HG02642 (cell line): ENCODE measurements at regions not wholly inside any gene's neighbourhood (a gene's known extent, or its start where the extent isn't known, plus 50 kb on each side); places are given as distances from the start of the nearest gene placed in this dataset.

ENCODE experiments used
- ATAC-seq: cut with Tn5 transposase; IDR thresholded peaks from one replicate; pipeline ENCODE4 v1.9.1; 2021; ENCODE audit warnings: mild to moderate bottlenecking; ENCODE audit not compliant: unreplicated experiment, poor library complexity

DNA sequence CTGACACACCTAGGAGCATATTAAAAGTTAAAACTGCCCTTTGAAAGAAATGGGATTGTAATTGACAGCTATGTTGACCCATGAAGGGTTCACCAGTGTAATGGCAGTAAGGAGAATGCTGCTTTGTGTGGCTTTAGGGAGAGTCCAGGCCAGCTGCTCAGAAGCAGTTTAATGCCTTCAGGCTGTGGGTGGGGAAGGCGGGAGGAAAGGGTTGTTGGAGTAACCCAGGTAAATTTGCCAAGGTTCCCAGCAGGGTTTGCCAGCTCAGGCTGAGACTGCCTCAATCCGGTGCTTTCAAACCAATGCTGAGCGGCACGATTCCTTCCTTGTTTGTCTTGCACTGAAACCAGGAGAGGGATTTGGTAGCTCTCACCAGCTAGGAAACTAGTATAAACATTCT is 637.2 kb downstream of the INHBA start:
- ATAC-seq = no peak

DNA sequence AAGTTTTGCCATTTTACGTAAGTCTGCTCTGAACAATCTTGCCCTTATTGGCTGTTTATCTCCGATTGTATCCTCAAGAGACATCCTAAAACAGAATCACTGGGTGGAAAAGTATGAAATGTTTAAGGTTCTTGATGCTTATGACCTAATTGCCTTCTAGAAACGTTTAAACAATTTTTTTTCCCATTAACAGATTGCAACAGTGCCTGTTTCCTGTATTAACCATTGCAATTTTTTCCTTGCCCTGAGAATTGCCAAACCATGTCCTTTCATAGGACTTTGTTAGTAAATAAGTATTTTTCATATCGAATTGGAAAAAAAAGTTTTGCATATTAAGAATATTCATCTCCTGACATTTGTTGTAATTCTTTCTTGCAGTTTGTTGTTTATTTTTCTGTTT is 639.8 kb downstream of the INHBA start:
- ATAC-seq = no peak

DNA sequence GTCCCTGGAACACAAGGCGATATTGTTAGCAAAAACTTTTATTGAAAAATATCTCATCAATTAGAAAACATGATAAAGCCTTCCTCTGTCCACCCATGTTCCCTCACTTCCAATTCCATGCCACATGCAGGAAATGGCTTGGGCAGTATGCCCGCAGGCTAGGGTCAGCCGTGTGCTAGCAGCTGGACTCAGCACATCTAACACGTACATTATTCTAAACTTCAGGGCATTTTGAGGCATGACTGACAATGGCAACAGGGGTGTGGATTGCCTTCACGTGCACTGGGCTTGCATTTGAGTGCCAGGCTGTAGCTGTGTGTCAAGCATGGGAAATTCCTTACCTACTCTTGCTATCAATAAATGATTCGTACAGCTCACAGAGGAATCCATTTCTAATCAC is 642.1 kb downstream of the INHBA start:
- ATAC-seq = no peak

DNA sequence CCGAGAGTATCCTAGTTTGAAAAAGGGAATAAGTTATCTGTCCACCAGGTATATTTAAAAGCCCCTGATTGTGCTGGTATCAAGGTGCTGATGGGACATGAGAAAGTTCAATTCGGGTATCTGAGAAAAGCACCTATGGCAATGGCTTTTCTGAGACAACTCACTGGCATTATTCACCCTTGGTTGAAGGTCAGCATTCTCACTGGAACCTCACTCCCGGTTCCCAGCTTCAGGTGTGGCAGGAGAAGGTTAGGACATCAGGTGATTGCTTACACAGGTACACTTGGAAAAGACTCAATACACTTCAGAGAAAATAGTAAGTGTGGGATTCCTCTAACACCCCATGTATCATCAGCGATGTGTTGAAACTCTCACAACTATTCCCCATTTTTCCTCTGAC is 643.1 kb downstream of the INHBA start:
- ATAC-seq = no peak

DNA sequence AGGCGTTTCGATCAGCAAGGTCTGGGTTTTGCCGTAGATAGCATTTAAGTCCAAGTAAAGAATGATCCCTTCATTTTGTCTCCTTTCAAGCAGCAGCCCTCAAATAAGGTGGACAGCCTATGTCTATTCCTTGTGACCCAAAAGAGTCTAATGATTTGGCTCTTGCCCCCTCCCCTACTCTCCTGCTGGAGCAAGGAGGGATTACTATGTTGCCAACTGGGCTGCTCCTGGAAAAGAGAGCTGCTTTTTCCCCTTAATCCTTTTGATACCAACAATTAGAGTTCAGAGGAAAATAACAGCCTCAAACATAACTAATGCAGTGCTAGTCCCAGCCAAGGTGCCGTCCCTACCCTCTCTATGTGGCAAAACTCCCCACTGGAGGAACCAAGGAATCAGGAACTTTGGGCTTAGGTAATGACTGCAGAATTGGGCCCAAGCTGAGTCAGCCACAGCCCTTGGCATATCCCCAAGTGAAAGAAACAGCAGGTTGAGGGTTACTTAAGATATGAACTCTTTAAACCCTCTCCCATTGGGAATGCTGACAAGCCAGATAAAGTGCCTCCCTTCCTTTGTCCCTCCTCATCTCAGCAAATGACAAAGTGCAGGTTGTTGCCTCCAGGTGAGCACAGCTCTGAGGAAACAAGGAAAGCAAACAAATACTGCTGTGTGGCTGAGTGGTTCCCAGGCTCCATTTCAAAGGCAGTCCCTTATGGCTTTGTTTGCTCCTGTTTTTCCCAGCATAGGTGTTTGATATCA is 643.7 kb downstream of the INHBA start:
- no peak for ATAC-seq

DNA sequence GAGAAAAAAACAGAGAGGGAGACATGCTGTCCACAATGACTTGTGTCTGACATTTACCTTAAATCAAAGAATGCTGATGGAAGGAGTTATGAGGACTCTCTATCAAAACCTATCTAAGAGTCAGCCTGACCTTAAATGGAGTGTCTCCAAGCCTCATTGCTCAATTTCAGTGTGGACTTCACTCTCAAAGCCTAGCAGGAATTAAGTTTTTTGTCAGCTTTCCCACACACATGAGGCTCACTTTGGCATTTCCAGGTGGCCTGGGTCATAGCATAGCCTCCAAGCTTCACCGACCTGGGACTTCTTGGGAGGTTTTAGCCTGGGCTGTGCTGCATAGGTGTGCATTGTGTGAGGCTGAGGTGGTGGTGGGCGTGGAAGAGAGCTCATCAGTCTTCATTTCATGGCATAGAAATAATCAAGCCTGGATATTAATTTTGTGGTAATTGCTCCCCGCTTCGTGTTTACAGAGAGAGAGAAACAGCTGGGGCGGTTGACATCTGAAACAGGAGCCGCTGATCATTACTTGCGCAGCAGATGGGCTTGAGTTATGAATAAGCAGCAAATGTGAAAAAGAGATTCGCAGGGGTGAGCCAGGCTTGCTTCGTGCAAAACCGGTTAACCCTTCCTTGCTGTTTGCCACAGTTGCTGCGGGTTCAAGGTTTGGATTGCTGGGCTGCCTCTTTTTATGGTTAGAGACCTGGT is 647.8 kb downstream of the INHBA start:
- ATAC-seq = no peak

DNA sequence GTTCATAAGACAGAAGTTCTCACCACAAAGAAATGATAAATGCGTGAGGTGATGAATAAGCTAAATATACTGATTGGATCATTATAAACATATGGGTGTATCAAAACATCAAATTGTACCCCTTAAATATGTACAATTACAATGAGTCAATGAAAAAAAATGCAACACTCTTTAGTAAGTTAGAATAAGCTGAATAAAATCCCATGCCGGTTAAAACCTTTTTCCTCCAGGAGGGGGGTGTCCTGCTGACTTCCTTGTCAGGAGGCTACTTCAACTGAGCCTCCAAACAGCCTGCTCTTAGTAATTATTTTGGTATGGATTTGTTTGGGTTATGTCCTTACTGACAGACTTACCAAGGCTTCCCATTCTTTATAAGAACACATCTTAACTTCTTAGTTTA is 649.1 kb downstream of the INHBA start:
- no peak for ATAC-seq

DNA sequence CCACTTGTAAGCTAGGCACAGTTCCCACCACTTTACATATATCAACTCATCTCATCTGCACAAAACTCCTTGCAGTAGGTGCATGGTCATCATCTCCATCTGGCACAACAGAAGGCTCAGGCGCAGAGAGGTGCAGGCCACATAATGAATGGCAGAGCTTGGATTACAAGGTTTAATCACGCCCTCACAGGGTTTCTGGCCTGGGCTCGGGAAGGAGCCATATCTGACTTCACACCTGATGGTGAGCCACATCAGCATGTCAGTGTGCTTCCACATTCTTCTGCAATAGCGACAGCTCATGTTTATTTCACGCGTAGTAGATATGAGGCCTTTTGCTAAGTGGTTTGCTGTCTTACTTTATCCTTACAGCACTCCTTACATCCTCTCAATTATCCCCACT is 650.2 kb downstream of the INHBA start:
- ATAC-seq = no peak

DNA sequence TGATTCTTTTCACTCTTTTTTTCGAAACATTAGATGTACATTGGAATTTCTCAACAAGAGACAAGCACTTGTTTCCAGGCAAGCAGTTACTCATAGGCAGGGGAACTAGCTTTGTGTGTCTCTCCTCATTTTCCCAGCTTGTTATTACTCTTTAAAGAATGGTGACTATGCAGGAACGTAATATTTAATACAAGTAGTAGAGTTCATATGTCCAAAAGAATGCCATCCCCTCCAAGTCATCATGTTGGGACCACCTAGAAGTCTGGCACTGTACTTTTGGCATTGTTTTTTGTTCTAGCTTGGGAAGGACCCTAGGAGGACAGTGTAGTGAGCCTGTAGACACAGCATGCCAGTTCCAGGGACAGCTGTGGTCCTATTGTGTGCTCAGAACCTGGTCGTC is 650.7 kb downstream of the INHBA start:
- no peak for ATAC-seq

DNA sequence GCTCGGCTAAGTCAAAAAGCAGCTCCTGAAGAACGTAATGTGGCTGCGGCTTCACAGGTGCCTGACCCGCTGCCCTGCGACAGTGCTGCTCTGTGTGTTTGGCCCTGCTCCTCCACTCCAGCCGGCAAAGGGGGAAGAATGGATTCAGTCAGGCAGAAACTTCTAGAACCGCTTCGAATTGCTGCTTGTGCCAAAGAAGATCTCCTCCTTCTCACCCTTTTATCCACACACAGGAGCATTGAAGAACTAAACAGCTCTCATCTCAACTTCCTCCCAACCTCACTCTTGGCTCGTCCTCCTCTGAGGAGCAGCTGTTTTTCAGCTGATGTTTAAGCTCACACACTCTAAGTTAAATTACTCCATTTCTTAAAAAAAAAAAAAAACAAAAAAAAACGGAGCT is 651.4 kb downstream of the INHBA start:
- ATAC-seq = no peak

DNA sequence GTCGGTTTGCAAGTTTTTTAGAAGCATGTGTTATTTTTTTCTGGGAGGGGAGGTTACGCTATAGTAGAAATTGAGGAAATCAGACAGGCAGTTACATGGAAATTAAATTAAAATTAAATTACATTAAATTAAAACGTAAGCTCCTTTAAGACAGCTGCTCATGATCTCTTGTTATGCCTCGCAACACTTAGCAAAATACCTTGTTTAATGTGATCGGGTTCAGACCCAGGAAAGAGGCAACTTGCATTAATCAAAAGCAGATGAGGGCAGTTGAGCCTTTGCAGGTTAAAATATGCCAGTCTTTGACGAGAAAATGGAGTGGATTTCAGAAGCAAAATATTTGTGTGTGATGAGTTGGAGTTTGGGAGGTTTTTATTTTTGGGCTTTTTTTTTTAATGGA is 651.8 kb downstream of the INHBA start:
- ATAC-seq = no peak

DNA sequence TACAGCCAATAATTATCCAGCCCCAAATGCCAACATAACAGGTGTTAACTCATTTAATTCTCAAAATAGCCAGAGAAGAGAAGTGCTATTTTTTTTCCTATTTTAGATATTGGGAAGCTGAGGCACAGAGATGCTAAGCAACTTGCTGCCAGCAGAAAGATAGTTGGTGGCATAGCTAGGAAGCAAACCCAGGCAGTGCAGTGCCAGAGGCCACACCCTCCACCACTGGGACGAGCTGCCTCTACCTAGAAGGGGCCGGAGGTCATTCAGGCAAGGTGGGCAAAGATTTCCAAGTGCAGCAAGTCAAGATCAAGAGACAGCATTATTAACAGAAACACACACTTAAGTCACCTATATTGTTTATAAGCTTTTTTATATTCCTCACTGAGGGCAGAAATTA is 654.1 kb downstream of the INHBA start:
- no peak for ATAC-seq

DNA sequence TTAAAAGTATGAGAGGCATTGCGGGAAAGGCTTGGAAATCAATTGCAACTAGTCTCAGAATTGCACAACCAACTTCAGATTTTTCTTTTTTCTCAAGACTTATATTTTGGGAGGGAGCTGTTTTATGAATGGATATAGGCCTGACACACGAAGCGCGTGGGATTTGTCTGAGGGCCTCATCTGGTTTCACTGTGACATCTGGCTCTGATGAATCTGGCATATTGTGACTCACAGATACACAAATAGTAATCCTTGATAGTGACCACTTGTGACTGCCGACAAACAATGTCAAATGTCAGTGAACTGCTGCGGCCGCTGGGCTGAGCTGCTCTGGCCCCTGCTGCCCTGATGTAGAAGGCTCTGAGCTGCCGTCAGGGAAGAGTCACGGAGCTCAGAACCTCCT is 655.1 kb downstream of the INHBA start:
- no peak for ATAC-seq

DNA sequence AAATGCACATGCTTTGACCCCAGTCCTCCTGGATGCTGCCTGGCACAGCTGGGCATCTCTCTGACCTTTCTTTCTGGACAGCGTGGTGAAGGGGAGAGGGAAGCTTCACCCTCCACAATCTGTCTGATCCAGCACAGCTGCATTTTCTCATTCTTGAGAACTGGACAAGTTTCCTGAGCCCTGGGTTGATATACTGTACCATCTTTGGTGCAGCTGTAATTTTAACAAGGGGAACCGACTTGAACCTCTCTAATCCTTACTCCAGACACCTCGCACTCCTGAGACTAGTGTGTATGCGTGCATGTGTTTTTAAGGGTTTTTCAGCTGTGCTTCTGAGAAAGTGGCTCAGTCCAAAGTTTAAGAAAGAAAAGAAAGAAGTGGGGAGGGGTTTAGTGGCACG is 655.7 kb downstream of the INHBA start:
- ATAC-seq = no peak

DNA sequence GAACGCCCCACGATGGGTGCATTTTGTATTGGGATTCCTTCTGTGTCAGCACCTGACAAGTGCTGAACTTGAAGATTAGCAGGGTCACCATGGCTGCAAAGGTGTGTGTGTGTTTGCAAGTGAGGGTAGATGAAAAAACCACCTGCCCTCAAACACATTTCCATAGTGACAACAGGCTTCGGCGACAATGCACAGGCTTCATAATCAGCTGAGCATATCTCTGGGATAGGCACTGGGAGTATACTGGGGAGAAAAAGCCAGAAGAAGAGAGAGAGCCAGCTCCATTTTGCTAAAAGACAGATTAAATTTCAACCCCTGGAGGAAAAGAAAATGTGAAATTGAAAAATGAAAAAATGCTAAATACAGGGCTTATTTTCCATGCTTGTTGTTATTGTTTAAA is 656.1 kb downstream of the INHBA start:
- no peak for ATAC-seq

DNA sequence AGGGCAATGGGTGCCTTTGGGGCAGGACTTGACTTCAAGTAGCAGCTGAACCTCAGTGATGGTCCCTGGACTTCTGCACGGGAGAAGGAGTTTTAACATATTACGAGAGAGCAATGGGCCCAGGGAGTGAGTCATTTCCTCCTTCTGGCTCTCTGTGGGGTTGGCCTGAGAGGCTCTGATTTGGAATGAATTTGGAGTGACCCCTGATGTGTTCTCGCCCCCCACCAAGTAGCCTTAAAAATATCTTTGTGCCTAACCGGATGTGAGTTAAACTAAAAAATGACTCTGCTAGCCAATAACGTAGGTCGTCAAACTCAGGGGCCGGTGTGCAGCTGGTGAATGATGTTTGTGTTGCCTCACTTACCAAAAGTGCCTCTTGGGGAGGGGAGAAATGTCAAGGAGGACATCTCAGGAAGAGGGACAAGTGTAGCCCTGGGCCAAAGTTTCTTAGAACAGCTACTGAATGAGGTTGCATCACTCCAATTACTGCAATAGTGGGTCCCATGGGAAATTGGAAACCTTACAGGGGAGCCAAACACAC is 656.6 kb downstream of the INHBA start:
- no peak for ATAC-seq

DNA sequence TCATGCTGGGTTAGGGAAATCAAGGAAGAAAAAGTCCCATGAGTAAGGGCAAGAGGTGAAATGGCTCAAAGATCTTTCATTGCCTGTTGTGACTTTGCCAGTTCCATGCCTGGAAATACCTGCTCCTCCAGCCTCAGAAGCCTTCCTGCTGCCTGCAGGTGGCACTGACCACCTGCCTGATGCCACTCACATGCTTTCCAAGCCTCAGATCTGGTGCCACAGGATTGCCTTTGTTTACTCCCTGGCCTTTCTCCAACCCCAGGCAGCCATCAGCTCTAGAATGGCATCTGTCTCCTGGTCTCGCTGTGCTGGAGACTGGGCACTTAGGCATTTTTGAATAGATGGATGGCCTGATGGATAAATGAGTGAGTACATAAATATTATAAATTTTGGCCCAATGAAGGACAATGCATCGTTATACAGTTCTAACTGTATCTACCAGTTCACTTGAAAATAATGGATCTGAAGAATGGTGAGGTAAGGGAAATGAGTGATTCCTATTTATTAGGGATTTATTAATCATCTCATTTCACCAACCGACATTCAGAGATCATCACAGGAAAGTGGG is 657.2 kb downstream of the INHBA start:
- no peak for ATAC-seq

DNA sequence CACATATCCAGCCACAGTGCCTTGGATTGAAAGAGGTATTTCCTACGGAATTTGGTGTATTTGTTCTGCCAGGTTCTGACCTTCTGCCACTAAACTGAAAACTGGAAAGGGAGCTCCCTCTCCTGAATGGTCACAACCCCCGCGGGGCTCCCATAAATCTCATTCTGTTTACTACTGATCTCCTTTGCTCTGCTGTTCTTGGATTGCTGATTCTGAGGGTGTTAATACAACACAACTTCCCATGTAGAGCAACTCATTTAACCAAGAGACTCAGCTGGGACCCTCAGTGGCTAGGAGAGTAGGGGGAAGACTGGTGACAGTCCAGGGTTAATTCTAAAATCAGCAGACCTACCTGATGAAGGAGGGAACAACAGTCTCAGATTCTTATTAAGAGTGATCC is 662.9 kb downstream of the INHBA start:
- no peak for ATAC-seq

DNA sequence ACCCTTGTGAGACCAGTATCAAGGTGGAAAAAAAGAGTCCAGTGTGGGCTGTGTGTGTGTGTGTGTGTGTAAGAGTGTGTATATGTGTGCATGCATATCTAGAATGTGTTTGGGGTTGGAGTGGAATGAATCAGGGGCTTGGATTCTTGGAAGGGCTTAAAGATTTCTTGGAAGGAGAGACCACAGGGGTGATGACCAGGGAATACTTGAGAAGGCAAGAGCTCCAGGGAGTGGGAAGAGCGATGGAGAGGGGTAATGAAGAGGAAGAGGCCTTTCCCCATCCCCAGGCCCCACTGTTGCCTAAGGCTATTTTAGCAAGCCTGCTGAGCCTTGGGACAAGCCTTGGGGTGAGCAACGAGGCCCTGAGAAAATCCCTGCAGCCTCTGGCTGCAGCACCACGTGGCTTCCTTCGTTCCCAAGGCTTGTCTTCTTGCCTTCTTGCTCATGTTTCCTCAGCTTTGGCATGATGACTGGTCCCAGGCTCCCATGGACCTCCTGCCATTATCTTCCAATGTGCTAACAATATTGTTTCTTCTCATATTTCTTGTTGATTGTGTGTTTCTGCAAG is 663.4 kb downstream of the INHBA start:
- ATAC-seq = no peak

DNA sequence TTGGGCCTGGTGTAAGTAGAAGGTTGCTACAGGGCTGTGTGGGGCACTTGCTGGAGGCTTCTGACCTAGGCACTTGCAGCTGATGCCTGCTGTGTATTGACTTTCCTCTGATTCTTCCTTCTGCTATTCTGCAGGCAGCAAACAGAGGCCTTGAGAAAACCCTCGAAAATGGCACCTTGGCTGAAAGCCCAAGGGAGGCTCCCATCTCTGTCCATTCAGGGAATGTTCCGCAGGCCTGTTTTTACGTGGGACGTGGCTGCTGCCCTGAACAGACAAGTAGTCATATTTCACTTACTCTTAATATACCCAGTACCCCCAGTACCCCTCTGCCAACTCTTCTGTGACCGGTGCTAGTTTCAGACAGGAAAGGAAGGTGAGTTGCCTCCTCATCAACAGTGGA is 664.7 kb downstream of the INHBA start:
- ATAC-seq = no peak

DNA sequence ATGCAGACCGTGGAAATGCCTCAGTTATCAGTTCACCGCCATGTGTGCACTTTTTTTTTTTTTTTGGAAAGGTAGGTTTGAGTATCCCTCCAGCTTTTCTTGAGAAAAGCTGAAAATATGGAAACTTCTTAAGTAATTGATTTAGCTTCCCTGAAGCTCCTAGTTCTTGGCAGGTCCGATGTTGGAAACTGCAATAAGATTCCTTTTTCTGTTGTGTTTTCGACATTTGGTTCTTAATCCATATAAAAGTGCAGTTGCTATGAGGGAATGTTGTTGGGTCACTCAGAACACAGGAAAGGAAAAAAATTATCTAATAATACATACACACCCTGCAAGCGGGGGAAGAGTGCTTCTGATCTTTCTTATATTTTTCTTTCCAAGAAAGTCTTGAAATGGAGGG is 665.2 kb downstream of the INHBA start:
- ATAC-seq = no peak
